ENCODE measurements at regions not wholly inside any gene's neighbourhood (a gene's known extent, or its start where the extent isn't known, plus 50 kb on each side); places are given as distances from the start of the nearest gene placed in this dataset.

- TF ChIP-seq ZNF423 (CRISPR knock-in tag; IDR thresholded peaks at IDR 0.05) (no peak), IRF2 (CRISPR knock-in tag; IDR thresholded peaks at IDR 0.05; ENCODE audit: borderline replicate concordance, low read depth) (no peak), RELA (CRISPR knock-in tag; IDR thresholded peaks at IDR 0.05; ENCODE audit: borderline replicate concordance) (no peak), CTCF (IDR thresholded peaks at IDR 0.05) (no peak), ZNF671 (CRISPR knock-in tag; IDR thresholded peaks at IDR 0.05) (no peak)
- TF ChIP-seq, protein P1, sequence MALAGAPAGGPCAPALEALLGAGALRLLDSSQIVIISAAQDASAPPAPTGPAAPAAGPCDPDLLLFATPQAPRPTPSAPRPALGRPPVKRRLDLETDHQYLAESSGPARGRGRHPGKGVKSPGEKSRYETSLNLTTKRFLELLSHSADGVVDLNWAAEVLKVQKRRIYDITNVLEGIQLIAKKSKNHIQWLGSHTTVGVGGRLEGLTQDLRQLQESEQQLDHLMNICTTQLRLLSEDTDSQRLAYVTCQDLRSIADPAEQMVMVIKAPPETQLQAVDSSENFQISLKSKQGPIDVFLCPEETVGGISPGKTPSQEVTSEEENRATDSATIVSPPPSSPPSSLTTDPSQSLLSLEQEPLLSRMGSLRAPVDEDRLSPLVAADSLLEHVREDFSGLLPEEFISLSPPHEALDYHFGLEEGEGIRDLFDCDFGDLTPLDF (CRISPR knock-in tag; IDR thresholded peaks at IDR 0.05) = no peak
Measured at GRCh38 chr12:47306130-47306529, 226.4 kb upstream of the AMIGO2 start.

Measured in WTC11 (cell line).